Stimulated activated effector memory CD8-positive, alpha-beta T cell treated with anti-CD3 and anti-CD28 coated beads, Interleukin-12 subunit alpha, Interleukin-12 subunit beta, amount 100 ng/mL, for 72 hours (primary cell): ENCODE measurements at regions not wholly inside any gene's neighbourhood (a gene's known extent, or its start where the extent isn't known, plus 50 kb on each side); places are given as distances from the start of the nearest gene placed in this dataset.
"Not testable (repeated sequence)": the region's sequence is repeated elsewhere in the genome, so short reads cannot be mapped to it uniquely, and the experiment has no call there.

Experiments
- ATAC-seq: fragments of 150-1000 bp; cut with Tn5 transposase; 2 replicates; pipeline ENCODE4 v1.10.0; 2021
- DNase-seq, 2 donors: peaks; one replicate each; pipeline ENCODE4 v3.0.0; 2021 to 2022; ENCODE audit warnings: low spot score in 2 of 2
- H3K27ac Mint-ChIP-seq: one replicate; pipeline ENCODE4 v1.8.0; 2022; ENCODE audit warnings: mild to moderate bottlenecking, mixed read lengths
- H3K36me3 Mint-ChIP-seq: one replicate; pipeline ENCODE4 v1.8.0; 2022; ENCODE audit warnings: mild to moderate bottlenecking, mixed read lengths
- H3K4me1 Mint-ChIP-seq: one replicate; pipeline ENCODE4 v1.8.0; 2022; ENCODE audit warnings: mixed read lengths
- H3K4me3 Mint-ChIP-seq: one replicate; pipeline ENCODE4 v1.8.0; 2022; ENCODE audit warnings: mild to moderate bottlenecking, mixed read lengths
- H3K9me3 Mint-ChIP-seq: one replicate; pipeline ENCODE4 v1.8.0; 2022; ENCODE audit warnings: mixed read lengths

DNA sequence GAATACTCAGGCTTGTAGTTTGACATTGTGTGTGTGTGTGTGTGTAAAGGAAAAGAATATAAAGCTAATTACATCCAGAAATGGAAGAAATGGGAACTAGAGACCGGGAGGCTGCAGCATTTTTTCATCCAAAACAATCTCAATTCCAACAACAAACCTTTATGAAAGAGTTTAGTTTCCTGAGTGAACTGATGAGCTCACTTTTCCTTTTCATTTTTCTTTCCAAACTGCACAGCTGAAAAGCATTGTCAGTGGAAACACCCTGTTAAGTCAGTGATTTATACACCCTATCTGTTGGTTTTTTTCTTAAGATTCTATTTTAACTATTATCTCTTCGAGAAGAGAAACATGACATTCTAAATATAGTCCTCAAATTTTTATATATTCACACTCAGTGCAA lies 130.9 kb downstream of the RFPL4B start:
- ATAC-seq (no peak), DNase-seq (no peak)
- no peaks in the 10 kb centered on the region for H3K36me3 Mint-ChIP-seq
- peaks cover 5% of the 10 kb centered on the region for H3K9me3 Mint-ChIP-seq
- no peak overlapping the region for H3K27ac Mint-ChIP-seq
- H3K4me3 Mint-ChIP-seq, result no peak overlapping the region
- no peaks in the 10 kb centered on the region for H3K4me1 Mint-ChIP-seq

DNA sequence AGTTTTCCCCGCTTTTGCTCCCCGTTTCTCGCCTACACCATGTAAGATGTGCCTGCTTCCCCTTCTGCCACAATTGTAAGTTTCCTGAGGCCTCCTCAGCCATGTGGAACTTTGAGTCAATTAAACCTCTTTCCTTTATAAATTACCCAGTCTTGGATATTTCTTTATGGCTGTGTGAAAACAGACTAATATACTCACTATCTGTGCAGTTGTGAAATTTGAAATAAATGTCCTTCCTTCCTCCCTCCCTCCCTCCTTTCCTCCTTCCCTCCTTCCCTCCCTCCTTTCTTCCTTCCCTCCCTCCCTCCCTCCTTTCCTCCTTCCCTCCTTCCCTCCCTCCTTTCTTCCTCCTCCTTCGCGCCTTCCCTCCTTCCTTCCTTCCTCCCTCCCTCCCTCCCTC lies 132.8 kb downstream of the RFPL4B start:
- not testable (repeated sequence) for DNase-seq, H3K36me3 Mint-ChIP-seq, H3K4me1 Mint-ChIP-seq, H3K9me3 Mint-ChIP-seq, H3K4me3 Mint-ChIP-seq, H3K27ac Mint-ChIP-seq, ATAC-seq

DNA sequence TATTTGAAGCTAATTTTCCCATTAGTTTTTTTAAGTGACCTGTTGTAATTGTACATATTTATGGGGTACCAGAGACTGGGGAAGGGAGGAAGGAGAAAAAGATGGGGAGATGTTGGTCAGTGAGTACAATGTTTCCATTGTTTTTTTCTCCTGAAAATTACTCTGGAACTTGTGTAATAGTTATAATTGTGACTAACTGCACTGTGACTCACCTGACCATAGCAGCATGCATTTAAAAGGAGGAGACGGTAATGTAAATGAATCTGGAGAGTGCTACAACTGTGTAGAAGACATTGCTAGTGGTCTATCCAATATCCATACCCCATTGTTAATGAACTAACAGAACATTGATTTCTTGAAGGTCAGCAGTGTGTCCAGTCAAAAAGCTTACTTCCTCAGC lies 133.4 kb downstream of the RFPL4B start:
- no peak overlapping the region for H3K27ac Mint-ChIP-seq
- H3K9me3 Mint-ChIP-seq, result peaks cover 5% of the 10 kb centered on the region
- ATAC-seq (no peak), DNase-seq (no peak)
- H3K36me3 Mint-ChIP-seq, result no peaks in the 10 kb centered on the region
- no peaks in the 10 kb centered on the region for H3K4me1 Mint-ChIP-seq
- H3K4me3 Mint-ChIP-seq, result no peak overlapping the region

DNA sequence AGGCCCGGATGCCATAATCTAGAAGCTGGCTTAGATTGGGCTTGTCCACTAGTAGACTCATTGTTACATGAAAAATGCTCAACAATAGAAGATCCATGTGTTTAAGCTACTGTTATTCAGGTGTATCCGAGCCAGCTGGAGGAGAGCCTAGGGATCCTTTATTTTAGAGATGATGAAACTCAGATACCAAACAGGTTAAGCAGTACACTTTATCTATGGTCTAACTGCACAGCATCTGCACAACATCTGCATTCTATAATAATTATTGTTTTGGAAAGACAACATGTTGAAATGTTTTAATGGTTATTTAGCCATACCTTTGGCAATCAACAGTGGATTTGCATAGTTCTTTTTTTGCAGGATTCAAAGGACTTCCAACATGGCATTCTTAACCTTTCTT lies 134.1 kb downstream of the RFPL4B start:
- H3K9me3 Mint-ChIP-seq, result peaks cover 5% of the 10 kb centered on the region
- ATAC-seq, result no peak
- no peak overlapping the region for H3K4me3 Mint-ChIP-seq
- no peaks in the 10 kb centered on the region for H3K36me3 Mint-ChIP-seq
- H3K4me1 Mint-ChIP-seq, result no peaks in the 10 kb centered on the region
- H3K27ac Mint-ChIP-seq, result no peak overlapping the region
- no peak for DNase-seq

DNA sequence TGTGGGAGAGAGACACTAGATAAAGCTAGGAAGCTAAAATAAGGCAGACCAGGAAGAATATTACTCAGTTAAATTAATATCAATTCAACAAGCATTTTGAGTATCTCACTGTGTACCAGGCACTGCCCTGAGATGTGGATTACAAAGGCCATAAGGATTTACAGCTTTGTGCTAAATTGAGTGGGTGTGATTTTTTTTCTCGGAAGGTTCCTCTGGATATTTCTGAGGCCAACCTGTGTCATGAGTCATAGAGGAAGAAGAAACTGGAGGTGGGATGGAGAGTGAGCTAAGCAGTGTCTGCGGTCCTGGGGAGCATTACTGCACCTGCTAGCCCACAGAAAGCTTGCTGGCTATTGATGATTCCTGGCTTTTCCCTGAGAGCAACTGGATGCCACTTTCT lies 135.2 kb downstream of the RFPL4B start:
- ATAC-seq, result no peak
- Mint-ChIP-seq H3K4me1 (no peaks in the 10 kb centered on the region), H3K36me3 (no peaks in the 10 kb centered on the region), H3K4me3 (no peak overlapping the region), H3K27ac (no peak overlapping the region), H3K9me3 (peaks cover 5% of the 10 kb centered on the region)
- no peak for DNase-seq

DNA sequence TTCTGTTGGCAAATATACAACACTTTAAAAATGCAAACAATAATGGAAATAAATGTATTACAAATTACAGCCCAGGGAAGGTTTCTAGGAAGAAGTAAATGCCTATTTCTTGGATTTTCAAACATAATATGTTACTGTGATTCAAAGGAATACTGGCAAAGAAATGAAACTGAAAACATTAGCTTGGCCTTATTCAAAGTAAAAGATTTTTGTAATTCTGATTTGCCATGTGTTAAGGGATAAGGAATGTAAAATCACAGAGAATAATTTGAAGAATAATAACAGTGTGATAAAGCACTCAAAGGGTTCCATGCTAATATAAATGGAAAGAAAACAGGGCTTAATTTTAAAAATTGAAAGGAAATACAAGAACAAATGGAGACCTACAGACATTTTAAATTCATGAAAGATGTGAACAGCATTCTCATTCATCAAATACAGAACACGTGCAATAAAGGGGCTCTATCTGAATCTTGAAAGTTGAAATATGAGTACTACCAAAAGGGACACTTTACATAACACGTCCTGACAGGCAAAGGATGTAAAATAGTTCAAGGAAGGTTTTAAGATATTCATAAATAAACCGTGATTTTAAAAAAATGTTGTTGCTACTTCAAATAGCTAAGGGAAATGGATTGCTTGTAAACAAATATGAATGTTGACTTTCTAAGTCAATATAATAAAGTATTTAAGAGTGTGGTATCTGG lies 138.1 kb downstream of the RFPL4B start:
- Mint-ChIP-seq H3K36me3 (no peaks in the 10 kb centered on the region), H3K4me1 (no peaks in the 10 kb centered on the region), H3K4me3 (no peak overlapping the region), H3K27ac (no peak overlapping the region), H3K9me3 (peaks cover 4% of the 10 kb centered on the region)
- no peak for DNase-seq
- no peak for ATAC-seq

DNA sequence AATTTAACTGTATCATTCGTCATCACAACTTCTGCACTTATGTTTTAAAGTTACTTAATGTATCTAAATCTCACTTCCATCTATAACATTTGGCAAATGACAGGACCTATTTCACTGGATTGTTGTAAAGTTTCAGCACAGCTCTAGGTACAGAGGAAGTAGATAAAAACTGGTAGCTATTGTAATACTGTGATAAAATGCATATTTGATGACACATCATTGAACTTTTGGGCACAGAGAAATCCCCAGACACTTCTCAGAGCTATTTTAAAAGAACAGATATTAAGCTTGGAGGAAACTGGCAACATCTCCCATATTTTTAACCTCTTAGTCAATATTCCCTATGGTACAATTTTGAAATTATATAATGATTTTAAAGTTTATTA lies 138.7 kb downstream of the RFPL4B start:
- DNase-seq, result no peak
- Mint-ChIP-seq H3K27ac (no peak overlapping the region), H3K36me3 (no peaks in the 10 kb centered on the region), H3K9me3 (peaks cover 3% of the 10 kb centered on the region), H3K4me3 (no peak overlapping the region), H3K4me1 (no peaks in the 10 kb centered on the region)
- ATAC-seq, result no peak

DNA sequence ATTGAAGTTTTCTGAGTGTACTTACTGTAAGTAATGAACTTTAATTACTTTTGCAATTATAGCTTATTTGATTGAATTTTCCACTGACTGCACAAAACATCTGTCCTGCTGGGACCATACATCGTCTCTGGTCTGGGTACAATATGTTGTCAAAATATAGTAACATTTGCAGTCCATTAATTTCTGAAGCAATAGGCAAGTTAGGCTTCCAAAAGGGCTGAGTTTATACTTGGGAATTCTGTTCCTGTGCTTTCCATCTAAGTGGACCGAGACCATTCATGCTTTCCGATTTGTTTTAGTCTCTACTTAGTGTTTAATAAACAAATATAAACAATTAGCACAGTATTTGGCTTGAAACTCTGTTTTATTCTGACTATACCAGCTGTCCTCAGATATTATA lies 139.3 kb downstream of the RFPL4B start:
- ATAC-seq, result no peak
- DNase-seq, result no peak
- Mint-ChIP-seq H3K36me3 (no peaks in the 10 kb centered on the region), H3K4me3 (no peak overlapping the region), H3K4me1 (no peaks in the 10 kb centered on the region), H3K27ac (no peak overlapping the region), H3K9me3 (peaks cover 3% of the 10 kb centered on the region)

DNA sequence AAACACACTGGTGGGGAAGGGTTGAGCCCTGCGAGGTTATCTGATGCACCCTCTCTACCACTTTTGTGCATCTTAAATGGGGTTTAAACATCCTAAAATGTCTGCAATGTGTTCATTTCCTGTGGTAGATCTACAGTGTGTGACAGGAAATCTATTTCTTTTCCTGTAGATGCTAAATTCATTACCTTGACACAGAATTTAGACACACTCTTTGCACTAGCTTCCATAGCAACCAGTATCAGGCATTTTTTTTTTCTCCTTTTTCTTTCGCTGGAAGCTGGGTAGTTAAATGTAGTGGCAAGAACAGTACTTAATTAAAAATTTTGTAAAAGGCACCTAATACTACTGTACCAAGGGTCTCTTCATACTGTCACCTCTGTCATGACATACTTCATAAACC lies 141.1 kb downstream of the RFPL4B start:
- H3K4me1 Mint-ChIP-seq, result no peaks in the 10 kb centered on the region
- no peak for ATAC-seq
- no peak overlapping the region for H3K27ac Mint-ChIP-seq
- no peak overlapping the region for H3K4me3 Mint-ChIP-seq
- no peaks in the 10 kb centered on the region for H3K36me3 Mint-ChIP-seq
- no peak for DNase-seq
- peaks cover 3% of the 10 kb centered on the region for H3K9me3 Mint-ChIP-seq

DNA sequence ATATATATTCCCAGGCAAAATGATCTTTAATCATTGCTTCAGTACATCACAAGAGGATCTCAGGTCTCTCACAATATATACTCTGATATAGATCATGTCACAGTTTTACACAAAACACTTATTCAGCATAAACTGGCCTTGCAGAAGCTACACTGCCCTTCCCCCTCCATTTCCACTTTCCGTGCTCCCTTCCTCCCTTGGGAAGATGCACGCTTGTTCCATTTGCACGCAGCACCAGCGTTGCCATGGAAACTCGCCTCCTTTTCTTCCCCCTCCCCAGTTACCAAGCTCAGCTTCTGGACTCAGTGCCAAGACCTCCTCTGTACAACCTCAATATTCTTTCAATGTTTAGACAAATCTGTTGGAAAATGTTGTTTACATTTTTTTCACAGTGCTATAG lies 154.6 kb downstream of the RFPL4B start:
- Mint-ChIP-seq H3K27ac (no peak overlapping the region), H3K4me3 (no peak overlapping the region), H3K9me3 (no peaks in the 10 kb centered on the region), H3K4me1 (no peaks in the 10 kb centered on the region), H3K36me3 (no peaks in the 10 kb centered on the region)
- no peak for ATAC-seq
- no peak for DNase-seq

DNA sequence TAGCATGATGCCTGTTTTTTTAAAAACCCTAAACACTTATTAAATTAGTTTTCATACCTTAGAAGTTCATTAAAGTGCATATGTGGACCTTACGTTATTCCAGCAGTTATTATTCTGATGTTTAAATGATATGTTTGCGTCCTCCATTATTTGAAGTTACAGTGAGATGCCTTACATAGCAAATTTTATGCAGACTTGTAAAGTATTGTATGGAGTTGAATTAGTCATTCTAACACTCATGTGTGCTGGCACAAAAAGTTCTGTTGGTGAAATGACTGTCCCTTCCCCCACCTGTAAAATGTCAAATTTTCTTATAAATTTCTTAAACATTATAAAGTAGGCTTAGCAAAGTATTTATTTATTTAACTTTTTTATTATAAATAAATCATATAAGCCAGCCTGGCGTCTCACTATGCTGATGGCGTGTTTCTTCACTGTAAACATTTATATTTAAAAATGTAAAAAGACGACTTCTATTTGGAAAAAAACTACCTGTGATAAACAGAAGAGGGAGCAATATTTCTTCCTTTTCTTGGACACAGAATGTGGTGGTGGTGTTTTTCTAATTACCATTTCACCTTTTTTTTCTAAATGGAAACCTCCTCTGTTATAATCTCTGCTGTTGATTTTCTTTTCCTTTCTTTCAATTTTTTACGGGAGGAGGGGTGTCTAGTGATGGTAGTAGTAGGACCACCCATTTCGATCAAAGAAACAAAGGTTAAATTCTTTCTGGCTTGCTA lies 155.4 kb downstream of the RFPL4B start:
- no peaks in the 10 kb centered on the region for H3K36me3 Mint-ChIP-seq
- no peaks in the 10 kb centered on the region for H3K4me1 Mint-ChIP-seq
- peaks cover 3% of the 10 kb centered on the region for H3K9me3 Mint-ChIP-seq
- no peak for DNase-seq
- no peak overlapping the region for H3K4me3 Mint-ChIP-seq
- ATAC-seq, result no peak
- no peak overlapping the region for H3K27ac Mint-ChIP-seq

DNA sequence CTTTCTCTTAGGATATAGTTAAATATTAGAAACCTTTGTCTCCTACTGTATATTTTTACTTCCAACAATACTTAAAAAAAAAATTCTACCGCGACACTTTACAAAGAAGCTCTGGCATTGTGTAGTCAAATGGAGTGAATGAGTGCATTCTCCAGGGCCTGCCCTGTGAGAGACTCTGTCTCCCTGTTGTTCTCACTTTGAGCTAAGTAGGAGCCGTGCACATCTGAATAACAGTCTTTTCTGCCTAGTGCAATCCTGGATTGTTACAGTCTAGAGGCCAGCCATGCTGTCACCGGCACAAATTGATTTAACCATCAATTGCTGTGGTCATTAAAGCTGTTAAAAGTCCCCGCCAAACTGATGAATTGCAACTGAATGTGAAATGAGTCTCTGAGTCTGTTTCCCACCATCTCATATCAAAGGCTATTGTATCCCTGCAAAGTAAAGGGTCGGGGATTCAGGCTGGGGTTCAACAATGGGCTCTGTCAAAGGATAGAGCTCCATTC lies 156.0 kb downstream of the RFPL4B start:
- no peak overlapping the region for H3K27ac Mint-ChIP-seq
- H3K36me3 Mint-ChIP-seq, result no peaks in the 10 kb centered on the region
- no peaks in the 10 kb centered on the region for H3K4me1 Mint-ChIP-seq
- DNase-seq, result no peak
- H3K9me3 Mint-ChIP-seq, result peaks cover 3% of the 10 kb centered on the region
- H3K4me3 Mint-ChIP-seq, result no peak overlapping the region
- ATAC-seq, result no peak

DNA sequence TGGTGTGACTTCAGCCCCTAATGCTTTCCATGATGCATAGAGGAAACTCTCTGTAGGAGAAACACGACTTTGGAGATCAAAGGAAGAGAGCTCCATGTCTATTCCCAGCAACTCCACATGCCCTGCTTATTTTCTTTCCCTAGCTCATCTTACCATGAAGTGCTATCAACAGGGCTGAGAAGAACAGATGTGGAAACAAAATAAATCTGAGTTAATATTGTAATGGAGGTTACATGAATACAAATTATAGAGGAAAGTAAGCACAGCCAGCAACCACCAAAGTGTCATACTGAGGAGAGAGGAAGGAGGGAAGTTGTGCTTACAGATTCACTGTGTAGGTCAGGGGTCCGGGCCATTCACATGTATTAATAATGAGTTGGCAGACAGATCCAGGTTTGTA lies 157.5 kb downstream of the RFPL4B start:
- Mint-ChIP-seq H3K9me3 (peaks cover 3% of the 10 kb centered on the region), H3K36me3 (no peaks in the 10 kb centered on the region)
- ATAC-seq, result no peak

DNA sequence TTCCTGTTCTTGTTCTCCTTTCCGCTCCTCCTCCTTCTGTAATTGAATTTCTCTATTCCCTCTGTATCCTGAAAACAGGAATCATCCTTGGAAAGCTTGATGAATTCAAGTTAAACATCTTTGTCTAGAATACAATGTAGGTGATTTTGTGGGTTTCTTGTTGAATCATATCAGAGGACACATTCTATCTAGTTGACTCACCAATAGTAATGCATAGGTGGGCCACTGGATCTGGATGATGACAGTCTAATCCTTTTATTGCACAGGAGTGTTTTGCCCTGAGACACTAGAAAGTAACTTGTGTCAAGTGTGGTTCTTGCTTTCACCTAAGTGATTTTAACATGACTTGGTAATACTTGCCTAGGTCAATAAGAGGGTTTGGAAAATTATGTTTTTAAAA lies 164.3 kb downstream of the RFPL4B start:
- Mint-ChIP-seq H3K4me3 (no peak overlapping the region), H3K36me3 (no peaks in the 10 kb centered on the region), H3K9me3 (peaks cover 5% of the 10 kb centered on the region), H3K4me1 (no peaks in the 10 kb centered on the region), H3K27ac (no peak overlapping the region)
- ATAC-seq (no peak), DNase-seq (no peak)

More for the DNA sequence above, 157.5 kb downstream of the RFPL4B start:
- no peak overlapping the region for H3K4me3 Mint-ChIP-seq
- no peak for DNase-seq
- H3K4me1 Mint-ChIP-seq, result no peaks in the 10 kb centered on the region
- no peak overlapping the region for H3K27ac Mint-ChIP-seq

DNA sequence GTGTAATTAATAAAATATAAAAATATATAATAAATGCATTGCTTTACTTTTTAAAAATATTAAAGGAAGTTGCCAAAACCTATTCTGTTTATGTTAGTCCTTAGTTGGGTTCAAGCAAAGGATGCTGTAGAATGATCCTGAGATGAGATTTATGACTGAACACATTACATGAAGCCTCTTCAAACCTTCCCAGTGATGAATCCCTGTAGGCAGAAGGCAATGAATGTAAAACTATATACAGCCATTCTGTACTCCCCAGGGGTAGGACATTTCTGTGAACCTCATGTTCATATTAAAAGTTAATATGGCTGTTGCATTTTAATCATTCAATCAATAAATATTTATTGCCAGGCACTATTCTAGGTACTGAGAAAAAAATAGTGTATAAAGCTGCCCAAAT lies 166.0 kb downstream of the RFPL4B start:
- ATAC-seq (no peak), DNase-seq (no peak)
- peaks cover 2% of the 10 kb centered on the region for H3K9me3 Mint-ChIP-seq
- H3K4me1 Mint-ChIP-seq, result no peaks in the 10 kb centered on the region
- H3K27ac Mint-ChIP-seq, result no peak overlapping the region
- H3K4me3 Mint-ChIP-seq, result no peak overlapping the region
- no peaks in the 10 kb centered on the region for H3K36me3 Mint-ChIP-seq

DNA sequence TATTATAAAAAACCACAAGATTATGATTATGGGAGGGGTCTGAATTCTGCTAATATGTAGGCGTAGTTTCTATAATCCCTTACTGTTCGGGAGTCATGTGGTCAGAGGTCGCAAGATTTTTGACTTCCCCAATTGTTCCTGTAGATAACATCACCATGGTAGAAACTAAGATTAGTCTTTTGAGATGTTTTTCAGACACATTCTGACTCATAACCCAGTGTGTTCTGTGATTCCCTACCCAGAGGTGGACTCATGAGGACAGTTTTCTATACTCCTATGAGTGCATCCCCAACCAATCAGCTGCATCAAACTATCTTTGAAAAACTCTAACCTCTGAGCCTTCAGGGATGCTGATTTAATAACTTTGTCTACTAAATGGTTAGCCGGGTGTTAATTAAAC lies 175.5 kb downstream of the RFPL4B start:
- Mint-ChIP-seq H3K27ac (no peak overlapping the region), H3K36me3 (no peaks in the 10 kb centered on the region), H3K4me1 (no peaks in the 10 kb centered on the region), H3K4me3 (no peak overlapping the region), H3K9me3 (no peaks in the 10 kb centered on the region)
- DNase-seq (no peak), ATAC-seq (no peak)
